Ascending aorta (tissue), 2 donors: ENCODE measurements at regions not wholly inside any gene's neighbourhood (a gene's known extent, or its start where the extent isn't known, plus 50 kb on each side); places are given as distances from the start of the nearest gene placed in this dataset.

Experiments
- DNase-seq, 2 donors: peaks; one replicate each; pipeline ENCODE4 v3.0.0-alpha.2; 2019; ENCODE audit warnings: low spot score in 2 of 2
- H3K27ac ChIP-seq, 2 donors: fragments of 200-600 bp; sonication (generic); one replicate each; pipeline ENCODE4 v1.5.1; 2016 to 2017; ENCODE audit warnings: mild to moderate bottlenecking in 1 of 2
- H3K27me3 ChIP-seq: fragments of 200-600 bp; sonication (generic); one replicate; pipeline ENCODE4 v1.5.1; 2017
- H3K36me3 ChIP-seq, 2 donors: fragments of 200-600 bp; sonication (generic); one replicate each; pipeline ENCODE4 v1.5.1; 2016
- H3K4me1 ChIP-seq, 2 donors: fragments of 200-600 bp; sonication (generic); one replicate each; pipeline ENCODE4 v1.5.1; 2016 to 2017; ENCODE audit warnings: mild to moderate bottlenecking in 1 of 2
- H3K4me3 ChIP-seq, 2 donors: fragments of 200-600 bp; sonication (generic); one replicate each; pipeline ENCODE4 v1.5.1; 2016 to 2017; ENCODE audit warnings: mild to moderate bottlenecking in 1 of 2
- H3K9me3 ChIP-seq, 2 donors: fragments of 200-600 bp; sonication (generic); one replicate each; pipeline ENCODE4 v1.5.1; 2016
- intact Hi-C: fragments of 100-400 bp; cut with DNase I; formaldehyde crosslinking; loops from one replicate; pipeline ENCODE4 v1.15.1; 2023
- TF ChIP-seq, protein P1 (sequence below), 3 experiments: fragments of 200-600 bp in 2 of 3; fragments of 450-650 bp in 1 of 3; sonication (generic) in 2 of 3; IDR thresholded peaks; one replicate each; pipeline ENCODE4 v1.5.1; 2016 to 2019; ENCODE audit warnings: antibody characterized with exemption in 3 of 3, mild to moderate bottlenecking in 1 of 3, moderate library complexity in 1 of 3

GRCh38 chr18:61155586-61155985 lies 177.6 kb upstream of the CDH20 start:
- no peaks in the 10 kb centered on the region for H3K36me3 ChIP-seq
- no peak for DNase-seq
- H3K27me3 ChIP-seq = no peaks in the 10 kb centered on the region
- no peak overlapping the region for H3K27ac ChIP-seq
- intact Hi-C loops = no loop called here
- no peaks in the 10 kb centered on the region for H3K4me1 ChIP-seq
- TF ChIP-seq, protein P1, sequence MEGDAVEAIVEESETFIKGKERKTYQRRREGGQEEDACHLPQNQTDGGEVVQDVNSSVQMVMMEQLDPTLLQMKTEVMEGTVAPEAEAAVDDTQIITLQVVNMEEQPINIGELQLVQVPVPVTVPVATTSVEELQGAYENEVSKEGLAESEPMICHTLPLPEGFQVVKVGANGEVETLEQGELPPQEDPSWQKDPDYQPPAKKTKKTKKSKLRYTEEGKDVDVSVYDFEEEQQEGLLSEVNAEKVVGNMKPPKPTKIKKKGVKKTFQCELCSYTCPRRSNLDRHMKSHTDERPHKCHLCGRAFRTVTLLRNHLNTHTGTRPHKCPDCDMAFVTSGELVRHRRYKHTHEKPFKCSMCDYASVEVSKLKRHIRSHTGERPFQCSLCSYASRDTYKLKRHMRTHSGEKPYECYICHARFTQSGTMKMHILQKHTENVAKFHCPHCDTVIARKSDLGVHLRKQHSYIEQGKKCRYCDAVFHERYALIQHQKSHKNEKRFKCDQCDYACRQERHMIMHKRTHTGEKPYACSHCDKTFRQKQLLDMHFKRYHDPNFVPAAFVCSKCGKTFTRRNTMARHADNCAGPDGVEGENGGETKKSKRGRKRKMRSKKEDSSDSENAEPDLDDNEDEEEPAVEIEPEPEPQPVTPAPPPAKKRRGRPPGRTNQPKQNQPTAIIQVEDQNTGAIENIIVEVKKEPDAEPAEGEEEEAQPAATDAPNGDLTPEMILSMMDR (IDR thresholded peaks at IDR 0.05) = no peak
- H3K4me3 ChIP-seq = no peak overlapping the region
- H3K9me3 ChIP-seq = no peaks in the 10 kb centered on the region

GRCh38 chr18:61157451-61157850 lies 175.8 kb upstream of the CDH20 start:
- no peak for DNase-seq
- H3K4me1 ChIP-seq = no peaks in the 10 kb centered on the region
- TF ChIP-seq, protein P1 (IDR thresholded peaks at IDR 0.05) = no peak
- no peaks in the 10 kb centered on the region for H3K27me3 ChIP-seq
- no peak overlapping the region for H3K27ac ChIP-seq
- intact Hi-C loops = no loop called here
- no peak overlapping the region for H3K4me3 ChIP-seq
- H3K9me3 ChIP-seq = no peaks in the 10 kb centered on the region
- H3K36me3 ChIP-seq = no peaks in the 10 kb centered on the region

GRCh38 chr18:61159246-61159645 lies 174.0 kb upstream of the CDH20 start:
- no peaks in the 10 kb centered on the region for H3K27me3 ChIP-seq
- no peak overlapping the region for H3K4me3 ChIP-seq
- intact Hi-C loops = no loop called here
- H3K27ac ChIP-seq = no peak overlapping the region
- no peaks in the 10 kb centered on the region for H3K4me1 ChIP-seq
- H3K36me3 ChIP-seq = no peaks in the 10 kb centered on the region
- TF ChIP-seq, protein P1 (IDR thresholded peaks at IDR 0.05) = no peak
- H3K9me3 ChIP-seq = no peaks in the 10 kb centered on the region
- DNase-seq = no peak

DNA sequence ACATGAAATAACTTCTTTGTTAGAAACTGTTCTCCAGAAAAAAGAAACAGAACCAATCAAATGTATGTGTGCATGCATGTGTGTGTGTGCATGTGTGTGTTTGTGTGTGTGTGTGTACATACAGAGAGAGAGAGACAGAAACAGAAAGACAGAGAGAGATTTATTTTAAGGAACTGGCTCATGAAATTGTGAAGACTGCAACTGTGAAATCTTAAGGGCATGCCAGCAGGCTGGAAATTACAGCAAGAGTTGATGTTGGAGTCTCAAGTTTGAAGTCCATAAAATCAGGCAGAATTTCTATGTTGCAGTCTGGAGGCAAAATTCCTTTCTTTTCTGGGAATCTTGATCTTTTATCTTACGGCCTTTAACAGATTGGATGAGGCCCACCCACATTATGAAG lies 168.9 kb upstream of the CDH20 start:
- no peak for DNase-seq
- Histone ChIP-seq H3K4me1 (no peaks in the 10 kb centered on the region), H3K27me3 (no peaks in the 10 kb centered on the region), H3K9me3 (no peaks in the 10 kb centered on the region), H3K4me3 (no peak overlapping the region), H3K27ac (no peak overlapping the region), H3K36me3 (no peaks in the 10 kb centered on the region)
- TF ChIP-seq, protein P1 (IDR thresholded peaks at IDR 0.05) = no peak
- intact Hi-C loops = no loop called here

DNA sequence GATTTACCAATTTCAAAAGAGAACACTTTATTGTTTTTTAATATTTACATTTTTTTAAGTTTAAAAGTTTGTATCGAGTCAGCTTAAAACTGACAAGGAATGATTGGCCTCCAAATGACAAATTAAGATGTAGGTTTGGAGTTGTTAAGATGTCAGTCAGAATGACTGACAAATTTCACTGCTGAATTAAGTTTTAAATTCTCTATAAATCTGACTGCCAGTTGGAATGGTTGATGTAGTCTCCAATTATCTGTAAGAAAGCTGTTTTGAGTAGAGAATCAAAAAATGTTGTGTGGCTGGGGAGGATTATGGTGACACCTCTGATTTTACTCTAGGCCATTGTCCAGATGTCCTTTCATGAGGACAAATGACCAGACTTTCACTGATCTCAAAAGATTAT lies 165.3 kb upstream of the CDH20 start:
- intact Hi-C loops = no loop called here

More for the DNA sequence above, 165.3 kb upstream of the CDH20 start:
- DNase-seq = no peak
- H3K27me3 ChIP-seq = no peaks in the 10 kb centered on the region
- no peaks in the 10 kb centered on the region for H3K4me1 ChIP-seq
- H3K27ac ChIP-seq = no peak overlapping the region
- H3K36me3 ChIP-seq = no peaks in the 10 kb centered on the region
- H3K9me3 ChIP-seq = no peaks in the 10 kb centered on the region
- H3K4me3 ChIP-seq = no peak overlapping the region
- TF ChIP-seq, protein P1 (IDR thresholded peaks at IDR 0.05) = no peak
